DOHH2 (cell line): ENCODE measurements at regions not wholly inside any gene's neighbourhood (a gene's known extent, or its start where the extent isn't known, plus 50 kb on each side); places are given as distances from the start of the nearest gene placed in this dataset.

Experiments
- H3F3A ChIP-seq: fragments of 200-600 bp; sonication (generic), shearing (Covaris generic); 2 replicates; pipeline ENCODE4 v1.6.0; 2016; ENCODE audit warnings: antibody characterized with exemption, mild to moderate bottlenecking; ENCODE audit not compliant: control insufficient read depth, insufficient read depth
- H3K27ac ChIP-seq: fragments of 200-600 bp; sonication (generic); 2 replicates; pipeline ENCODE4 v1.5.1; 2014; ENCODE audit warnings: low read depth, mild to moderate bottlenecking, low read length, moderate library complexity
- H3K27me3 ChIP-seq: fragments of 200-600 bp; sonication (generic); 2 replicates; pipeline ENCODE4 v1.6.1; 2014; ENCODE audit warnings: mild to moderate bottlenecking, low read length, mixed read lengths; ENCODE audit not compliant: control insufficient read depth
- H3K36me3 ChIP-seq: fragments of 200-600 bp; sonication (generic); 2 replicates; pipeline ENCODE4 v1.6.1; 2014; ENCODE audit warnings: mild to moderate bottlenecking, low read length, moderate library complexity, mixed read lengths; ENCODE audit not compliant: control insufficient read depth
- H3K4me1 ChIP-seq: fragments of 200-600 bp; sonication (generic); 2 replicates; pipeline ENCODE4 v1.6.1; 2014; ENCODE audit warnings: mild to moderate bottlenecking, low read length, mixed read lengths; ENCODE audit not compliant: control insufficient read depth
- H3K4me2 ChIP-seq: fragments of 200-600 bp; sonication (generic); 2 replicates; pipeline ENCODE4 v1.6.0; 2014; ENCODE audit warnings: mild to moderate bottlenecking, low read length, moderate library complexity
- H3K4me3 ChIP-seq: fragments of 200-600 bp; sonication (generic); 2 replicates; pipeline ENCODE4 v1.5.1; 2014; ENCODE audit warnings: mild to moderate bottlenecking, low read length, mixed read lengths
- H3K79me2 ChIP-seq: fragments of 200-600 bp; sonication (generic); 2 replicates; pipeline ENCODE4 v1.6.1; 2014; ENCODE audit warnings: mild to moderate bottlenecking, low read length, mixed read lengths; ENCODE audit not compliant: control insufficient read depth
- H3K9me2 ChIP-seq: fragments of 200-600 bp; sonication (generic); replicated peaks from 2 replicates; pipeline ENCODE4 v1.6.1; 2014; ENCODE audit warnings: mild to moderate bottlenecking, low read length, mixed read lengths; ENCODE audit not compliant: control insufficient read depth
- H3K9me3 ChIP-seq: fragments of 200-600 bp; sonication (generic); 2 replicates; pipeline ENCODE4 v1.6.1; 2014; ENCODE audit warnings: antibody characterized with exemption, low read length, mixed read lengths; ENCODE audit not compliant: control insufficient read depth, insufficient read depth
- H4K20me1 ChIP-seq: fragments of 200-600 bp; sonication (generic); 2 replicates; pipeline ENCODE4 v1.6.0; 2014; ENCODE audit warnings: low read depth, mild to moderate bottlenecking, antibody characterized with exemption, low read length, moderate library complexity; ENCODE audit not compliant: control insufficient read depth, insufficient read depth
- EZH2phosphoT487 ChIP-seq: fragments of 200-600 bp; sonication (generic); IDR thresholded peaks from 2 replicates; pipeline ENCODE4 v1.6.1; 2017; ENCODE audit warnings: borderline replicate concordance, mild to moderate bottlenecking, antibody characterized with exemption, low read length, moderate library complexity, mixed read lengths
- TF ChIP-seq, protein P1 (sequence below): fragments of 200-600 bp; sonication (generic); IDR thresholded peaks from one replicate; pipeline ENCODE4 v1.5.1; 2014; ENCODE audit warnings: antibody characterized with exemption, mild to moderate bottlenecking, low read depth, low read length; ENCODE audit not compliant: poor library complexity, severe bottlenecking

- TF ChIP-seq, protein P1, sequence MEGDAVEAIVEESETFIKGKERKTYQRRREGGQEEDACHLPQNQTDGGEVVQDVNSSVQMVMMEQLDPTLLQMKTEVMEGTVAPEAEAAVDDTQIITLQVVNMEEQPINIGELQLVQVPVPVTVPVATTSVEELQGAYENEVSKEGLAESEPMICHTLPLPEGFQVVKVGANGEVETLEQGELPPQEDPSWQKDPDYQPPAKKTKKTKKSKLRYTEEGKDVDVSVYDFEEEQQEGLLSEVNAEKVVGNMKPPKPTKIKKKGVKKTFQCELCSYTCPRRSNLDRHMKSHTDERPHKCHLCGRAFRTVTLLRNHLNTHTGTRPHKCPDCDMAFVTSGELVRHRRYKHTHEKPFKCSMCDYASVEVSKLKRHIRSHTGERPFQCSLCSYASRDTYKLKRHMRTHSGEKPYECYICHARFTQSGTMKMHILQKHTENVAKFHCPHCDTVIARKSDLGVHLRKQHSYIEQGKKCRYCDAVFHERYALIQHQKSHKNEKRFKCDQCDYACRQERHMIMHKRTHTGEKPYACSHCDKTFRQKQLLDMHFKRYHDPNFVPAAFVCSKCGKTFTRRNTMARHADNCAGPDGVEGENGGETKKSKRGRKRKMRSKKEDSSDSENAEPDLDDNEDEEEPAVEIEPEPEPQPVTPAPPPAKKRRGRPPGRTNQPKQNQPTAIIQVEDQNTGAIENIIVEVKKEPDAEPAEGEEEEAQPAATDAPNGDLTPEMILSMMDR, result no peak
- no peak for TF ChIP-seq EZH2phosphoT487
- H3K4me3 ChIP-seq, result no peak overlapping the region
- H3K27me3 ChIP-seq, result no peaks in the 10 kb centered on the region
- no peak overlapping the region for H3K27ac ChIP-seq
- no peaks in the 10 kb centered on the region for H3K79me2 ChIP-seq
- H3K9me3 ChIP-seq, result no peaks in the 10 kb centered on the region
- H3K9me2 ChIP-seq, result no peaks in the 10 kb centered on the region
- no peak overlapping the region for H3K4me2 ChIP-seq
- no peaks in the 10 kb centered on the region for H3F3A ChIP-seq
- H3K4me1 ChIP-seq, result no peaks in the 10 kb centered on the region
- H3K36me3 ChIP-seq, result no peaks in the 10 kb centered on the region
- no peaks in the 10 kb centered on the region for H4K20me1 ChIP-seq
Observed at GRCh38 chr4:32909736-32910135, 2189.6 kb downstream of the PCDH7 start.

GRCh38 chr4:32917586-32917985 lies 2197.4 kb downstream of the PCDH7 start:
- no peaks in the 10 kb centered on the region for H3F3A ChIP-seq
- H3K27ac ChIP-seq, result no peak overlapping the region
- H3K9me3 ChIP-seq, result no peaks in the 10 kb centered on the region
- no peaks in the 10 kb centered on the region for H3K9me2 ChIP-seq
- TF ChIP-seq EZH2phosphoT487, result no peak
- TF ChIP-seq, protein P1, result no peak
- no peaks in the 10 kb centered on the region for H3K4me1 ChIP-seq
- H3K4me2 ChIP-seq, result no peak overlapping the region
- no peaks in the 10 kb centered on the region for H3K36me3 ChIP-seq
- no peaks in the 10 kb centered on the region for H4K20me1 ChIP-seq
- H3K27me3 ChIP-seq, result no peaks in the 10 kb centered on the region
- H3K4me3 ChIP-seq, result no peak overlapping the region
- no peaks in the 10 kb centered on the region for H3K79me2 ChIP-seq

GRCh38 chr4:32929796-32930699 lies 2209.9 kb downstream of the PCDH7 start:
- Histone ChIP-seq H3K4me1 (no peaks in the 10 kb centered on the region), H3K9me2 (no peaks in the 10 kb centered on the region), H3K27ac (no peak overlapping the region), H3K9me3 (no peaks in the 10 kb centered on the region), H3K36me3 (no peaks in the 10 kb centered on the region), H3F3A (no peaks in the 10 kb centered on the region), H3K4me3 (no peak overlapping the region), H3K27me3 (no peaks in the 10 kb centered on the region), H3K79me2 (no peaks in the 10 kb centered on the region), H4K20me1 (no peaks in the 10 kb centered on the region), H3K4me2 (no peak overlapping the region)
- TF ChIP-seq, protein P1, result no peak
- no peak for TF ChIP-seq EZH2phosphoT487
